ENCODE measurements at regions not wholly inside any gene's neighbourhood (a gene's known extent, or its start where the extent isn't known, plus 50 kb on each side); places are given as distances from the start of the nearest gene placed in this dataset.

GRCh38 chr12:131593406-131593805, 117.5 kb upstream of the SFSWAP start:
- Histone ChIP-seq H3K4ac (replicated peaks; ENCODE audit: insufficient read length, low read depth, low read length) (no peak overlapping the region), H3K36me3 (ENCODE audit: control insufficient read depth in 2 of 4, insufficient read depth in 4 of 4, low read length in 3 of 4) (no peaks in the 10 kb centered on the region), H3K27ac (ENCODE audit: low read depth, low read length) (no peak overlapping the region), H2BK120ac (replicated peaks; ENCODE audit: low read depth, low read length) (no peak overlapping the region), H3K23ac (ENCODE audit: insufficient read length) (no peak overlapping the region), H2AK5ac (ENCODE audit: low read depth, low read length) (no peak overlapping the region), H3K4me1 (replicated peaks in 1 of 4; ENCODE audit: control insufficient read depth in 3 of 4, insufficient read depth in 4 of 4, low read length in 3 of 4) (peaks cover 0 to 6% (median 4%) of the 10 kb centered on the region in 4 experiments; a peak in 5 of 7 replicates), H3K14ac (ENCODE audit: insufficient read length) (no peak overlapping the region), H3K79me1 (ENCODE audit: low read depth, low read length) (no peaks in the 10 kb centered on the region), H3K4me3 (ENCODE audit: extremely low read depth in 1 of 4, insufficient read depth in 2 of 4, low read depth in 3 of 4, low read length in 4 of 4) (no peak overlapping the region), H4K20me1 (replicated peaks in 1 of 2; ENCODE audit: control insufficient read depth in 1 of 2, insufficient read depth in 2 of 2, low read length in 2 of 2) (no peaks in the 10 kb centered on the region), H2BK12ac (ENCODE audit: low read depth, low read length) (no peak overlapping the region), H3K79me2 (ENCODE audit: control insufficient read depth in 1 of 2, insufficient read depth in 2 of 2, low read length in 2 of 2) (no peaks in the 10 kb centered on the region), H3K9me3 (ENCODE audit: insufficient read depth in 2 of 2, low read depth in 1 of 2, low read length in 1 of 2) (no peaks in the 10 kb centered on the region), H2BK20ac (ENCODE audit: low read length) (no peak overlapping the region), H3K27me3 (replicated peaks in 1 of 4; ENCODE audit: control insufficient read depth in 3 of 4, extremely low read depth in 1 of 4, insufficient read depth in 3 of 4, low read length in 3 of 4) (no peaks in the 10 kb centered on the region), H2AFZ (ENCODE audit: low read length) (no peak overlapping the region), H3K56ac (replicated peaks; ENCODE audit: insufficient read length, low read depth, low read length) (no peak overlapping the region), H2BK5ac (ENCODE audit: low read depth, low read length) (no peak overlapping the region), H4K5ac (ENCODE audit: insufficient read length, low read depth, low read length) (no peak overlapping the region), H3K18ac (ENCODE audit: extremely low read depth, low read length) (no peak overlapping the region), H3K9ac (replicated peaks in 1 of 4; ENCODE audit: extremely low read depth in 1 of 4, low read depth in 3 of 4, low read length in 3 of 4) (no peak overlapping the region), H3K23me2 (ENCODE audit: low read depth, low read length) (peaks cover 2% of the 10 kb centered on the region; the same call in 1 of the 2 replicates), H2BK15ac (ENCODE audit: low read length) (no peak overlapping the region), H4K91ac (replicated peaks; ENCODE audit: insufficient read length, low read length) (no peak overlapping the region), H3K4me2 (ENCODE audit: insufficient read depth in 1 of 2, low read depth in 2 of 2, low read length in 2 of 2) (no peak overlapping the region), H4K8ac (ENCODE audit: extremely low read depth, insufficient read depth, low read length) (no peak overlapping the region)
- whole genome bisulfite sequencing, 2 experiments (ENCODE audit: extremely low coverage in 1 of 2, insufficient coverage in 1 of 2, insufficient read length in 1 of 2, insufficient replicate concordance in 2 of 2, low coverage in 1 of 2, low lambda C conversion rate in 2 of 2, missing lambda C conversion rate in 1 of 2) = 81% methylated on average over 3 of the region's 3 CpGs; no CpG with 5 or more reads in 1 of the 2 experiments
- CTCF ChIA-PET (ENCODE audit: partially characterized antibody) = no interaction called here
- POLR2A ChIA-PET (ENCODE audit: partially characterized antibody) = interaction anchor here (0.7 kb wide), 1 partner anchor 16 kb away, joined by 3 read pairs; no protein-coding TSS in a partner anchor
- DNase-seq (ENCODE audit: low read depth in 1 of 2, low spot score in 2 of 2) (no peak), FAIRE-seq (no peak)
- TF ChIP-seq SUZ12 (IDR thresholded peaks at IDR 0.05; ENCODE audit: low read length) (no peak), SP2 (IDR thresholded peaks at IDR 0.05; ENCODE audit: low read length) (no peak), TAF7 (optimal IDR thresholded peaks at IDR 0.05; ENCODE audit: borderline replicate concordance, low read depth, low read length) (no peak), SIRT6 (IDR thresholded peaks at IDR 0.05; ENCODE audit: low read length) (no peak), TBP (IDR thresholded peaks at IDR 0.05; ENCODE audit: low read depth, low read length) (no peak), CBX8 (IDR thresholded peaks at IDR 0.05; ENCODE audit: borderline replicate concordance, low read depth, low read length) (no peak), POLR2A (IDR thresholded peaks at IDR 0.05; ENCODE audit: control extremely low read depth in 1 of 2, low read depth in 2 of 2, low read length in 2 of 2) (no peak)

Data from H1 (cell line).